ENCODE measurements at regions not wholly inside any gene's neighbourhood (a gene's known extent, or its start where the extent isn't known, plus 50 kb on each side); places are given as distances from the start of the nearest gene placed in this dataset.

GRCh38 chr12:3973269-3973884 lies 100.2 kb upstream of the PARP11 start:
- TF ChIP-seq CTCF (IDR thresholded peaks at IDR 0.05; ENCODE audit: low read depth, low read length, missing control alignments): no peak
- H3K4me3 ChIP-seq (ENCODE audit: low read depth, low read length): no peak overlapping the region
- no peaks in the 10 kb centered on the region for H3K36me3 ChIP-seq (replicated peaks)
- in situ Hi-C loops (cut with HindIII; ENCODE audit: low pct_ligation_motif_present, low sequenced_read_pairs): no loop called here
- no peaks in the 10 kb centered on the region for H3K27me3 ChIP-seq (replicated peaks)
- no peak for DNase-seq
- H3K27ac ChIP-seq: no peak overlapping the region

DNA sequence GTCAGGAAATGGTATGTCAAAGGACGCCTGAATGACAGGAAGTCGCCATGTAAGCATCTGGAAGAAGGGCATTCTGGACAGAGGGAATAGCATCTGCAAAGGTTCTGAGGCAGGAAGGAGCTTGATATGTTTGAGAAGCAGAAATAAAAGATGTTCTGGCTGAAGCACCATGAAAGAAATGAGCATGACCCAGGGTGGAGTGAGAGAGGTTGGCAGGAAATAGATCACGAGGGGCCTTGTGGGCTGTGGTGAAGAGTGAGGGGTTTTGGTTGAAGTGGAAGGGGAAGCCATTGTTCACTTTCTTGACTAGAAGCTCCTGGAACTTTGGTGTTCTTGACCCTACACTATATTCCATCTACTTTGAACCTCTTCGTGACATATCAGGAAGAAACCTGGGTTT lies 99.4 kb upstream of the PARP11 start:
- Histone ChIP-seq H3K36me3 (replicated peaks) (no peaks in the 10 kb centered on the region), H3K27ac (no peak overlapping the region), H3K27me3 (replicated peaks) (no peaks in the 10 kb centered on the region), H3K4me3 (ENCODE audit: low read depth, low read length) (no peak overlapping the region)
- in situ Hi-C loops (cut with HindIII; ENCODE audit: low pct_ligation_motif_present, low sequenced_read_pairs): no loop called here
- TF ChIP-seq CTCF (IDR thresholded peaks at IDR 0.05; ENCODE audit: low read depth, low read length, missing control alignments): no peak
- DNase-seq: no peak

DNA sequence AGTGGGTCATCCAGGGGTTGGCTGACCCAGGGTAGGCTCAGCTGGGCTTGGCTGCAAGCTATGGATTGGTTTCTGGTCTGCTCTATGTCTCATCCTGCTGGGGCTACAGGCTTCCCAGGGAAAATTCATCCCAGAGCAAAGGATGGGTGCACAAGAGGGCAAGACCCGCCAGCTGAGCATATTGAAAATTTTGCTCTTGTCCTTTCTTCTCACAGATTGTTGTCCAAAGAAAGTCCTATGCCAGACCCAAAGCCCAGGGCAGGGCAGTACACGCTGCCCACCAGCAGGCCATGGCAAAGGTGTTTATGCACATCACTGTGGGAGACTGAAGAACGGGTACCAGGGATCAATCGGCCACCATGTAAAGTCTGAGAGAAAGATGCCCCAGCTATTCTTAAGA lies 95.3 kb upstream of the PARP11 start:
- Histone ChIP-seq H3K36me3 (replicated peaks) (no peaks in the 10 kb centered on the region), H3K4me3 (ENCODE audit: low read depth, low read length) (no peak overlapping the region), H3K27me3 (replicated peaks) (no peaks in the 10 kb centered on the region), H3K27ac (no peak overlapping the region)
- in situ Hi-C loops (cut with HindIII; ENCODE audit: low pct_ligation_motif_present, low sequenced_read_pairs): no loop called here
- DNase-seq: no peak
- TF ChIP-seq CTCF (IDR thresholded peaks at IDR 0.05; ENCODE audit: low read depth, low read length, missing control alignments): no peak

- H3K27ac ChIP-seq: no peak overlapping the region
- H3K27me3 ChIP-seq (replicated peaks): no peaks in the 10 kb centered on the region
- no peak overlapping the region for H3K4me3 ChIP-seq (ENCODE audit: low read depth, low read length)
- in situ Hi-C loops (cut with HindIII; ENCODE audit: low pct_ligation_motif_present, low sequenced_read_pairs): no loop called here
- H3K36me3 ChIP-seq (replicated peaks): no peaks in the 10 kb centered on the region
- DNase-seq: no peak
- no peak for TF ChIP-seq CTCF (IDR thresholded peaks at IDR 0.05; ENCODE audit: low read depth, low read length, missing control alignments)
Measured at GRCh38 chr12:3967556-3968160, 94.5 kb upstream of the PARP11 start.

- TF ChIP-seq CTCF (IDR thresholded peaks at IDR 0.05; ENCODE audit: low read depth, low read length, missing control alignments): no peak
Measured at GRCh38 chr12:3966376-3966775, 93.2 kb upstream of the PARP11 start.

GRCh38 chr12:3965046-3965445 lies 91.8 kb upstream of the PARP11 start:
- no peak for DNase-seq
- H3K4me3 ChIP-seq (ENCODE audit: low read depth, low read length): no peak overlapping the region
- H3K27ac ChIP-seq: no peak overlapping the region
- no peaks in the 10 kb centered on the region for H3K27me3 ChIP-seq (replicated peaks)
- TF ChIP-seq CTCF (IDR thresholded peaks at IDR 0.05; ENCODE audit: low read depth, low read length, missing control alignments): no peak
- in situ Hi-C loops (cut with HindIII; ENCODE audit: low pct_ligation_motif_present, low sequenced_read_pairs): no loop called here
- H3K36me3 ChIP-seq (replicated peaks): no peaks in the 10 kb centered on the region

More at GRCh38 chr12:3966376-3966775, 93.2 kb upstream of the PARP11 start:
- in situ Hi-C loops (cut with HindIII; ENCODE audit: low pct_ligation_motif_present, low sequenced_read_pairs): no loop called here
- Histone ChIP-seq H3K27ac (no peak overlapping the region), H3K36me3 (replicated peaks) (no peaks in the 10 kb centered on the region), H3K4me3 (ENCODE audit: low read depth, low read length) (no peak overlapping the region), H3K27me3 (replicated peaks) (no peaks in the 10 kb centered on the region)
- no peak for DNase-seq

Data from brain microvascular endothelial cell (primary cell).